ENCODE measurements at regions not wholly inside any gene's neighbourhood (a gene's known extent, or its start where the extent isn't known, plus 50 kb on each side); places are given as distances from the start of the nearest gene placed in this dataset.

- BruUV-seq (replicated peaks), result no TSS peak
- peaks cover 0 to 6% of the 10 kb centered on the region in 2 experiments; a peak in 2 of 5 replicates for H3K27me3 ChIP-seq (ENCODE audit: control insufficient read depth in 1 of 2, insufficient read depth in 2 of 2, low read length in 2 of 2)
- H3K9ac ChIP-seq (ENCODE audit: insufficient read depth, low read depth, low read length), result no peak overlapping the region
- H3K4me3 ChIP-seq (replicated peaks in 1 of 3; ENCODE audit: insufficient read depth in 1 of 3, low read depth in 2 of 3, low read length in 3 of 3), result no peak overlapping the region
- H4K20me1 ChIP-seq (ENCODE audit: insufficient read depth, low read length), result no peaks in the 10 kb centered on the region
- H2AFZ ChIP-seq (ENCODE audit: low read length), result no peak overlapping the region
- in situ Hi-C loops (cut with HindIII; ENCODE audit: extremely low pct_ligation_motif_present, low pct_unique_long_range_greater_than_20kb), result no loop called here
- no peak for FAIRE-seq
- ATAC-seq, result no peak
- TF ChIP-seq PAF1 (CRISPR knock-in tag; IDR thresholded peaks at IDR 0.05), result no peak
- TF ChIP-seq ZKSCAN1 (IDR thresholded peaks at IDR 0.05; ENCODE audit: low read length), result peak; percentile 69
- no peak for TF ChIP-seq CENPBD1 (CRISPR knock-in tag; IDR thresholded peaks at IDR 0.05; ENCODE audit: borderline replicate concordance, low read depth)
- no peaks in the 10 kb centered on the region for H3K36me3 ChIP-seq (replicated peaks in 1 of 2; ENCODE audit: control insufficient read depth in 1 of 2, insufficient read depth in 2 of 2, low read length in 2 of 2)
- ChIA-PET CTCF (ENCODE audit: low intra/inter-chr PET ratio, low total read pairs) (no interaction called here), POLR2A (no interaction called here)
- H3K79me2 ChIP-seq (ENCODE audit: insufficient read depth, low read length), result no peaks in the 10 kb centered on the region
- H3K27ac ChIP-seq (ENCODE audit: extremely low read length, insufficient read depth, low read length), result no peak overlapping the region
- 33% methylated on average over 4 of the region's 4 CpGs for WGBS (ENCODE audit: low lambda C conversion rate)
- intact Hi-C loops (cut with micrococcal nuclease; ENCODE audit: unreplicated experiment), result no loop called here
- H3K4me1 ChIP-seq (ENCODE audit: insufficient read depth, low read length), result no peaks in the 10 kb centered on the region; the same call in 1 of the 2 replicates
- H3K9me3 ChIP-seq (ENCODE audit: low read length), result no peaks in the 10 kb centered on the region
- no peak for DNase-seq (ENCODE audit: low spot score)
- no peak overlapping the region for H3K4me2 ChIP-seq (ENCODE audit: low read depth, low read length)
These were observed 104.7 kb upstream of the ZNF438 start for GRCh38 chr10:31136386-31136785.

- in situ Hi-C loops (cut with HindIII; ENCODE audit: extremely low pct_ligation_motif_present, low pct_unique_long_range_greater_than_20kb) (no loop called here), intact Hi-C loops (cut with micrococcal nuclease; ENCODE audit: unreplicated experiment) (no loop called here)
- H3K9me3 ChIP-seq (ENCODE audit: low read length), result no peaks in the 10 kb centered on the region
- no peak overlapping the region for H2AFZ ChIP-seq (ENCODE audit: low read length)
- DNase-seq (ENCODE audit: low spot score) (no peak), FAIRE-seq (no peak), ATAC-seq (no peak)
- no peak overlapping the region for H3K4me3 ChIP-seq (replicated peaks in 1 of 3; ENCODE audit: insufficient read depth in 1 of 3, low read depth in 2 of 3, low read length in 3 of 3)
- no TSS peak for BruUV-seq (replicated peaks)
- POLR2A ChIA-PET, result no interaction called here
- no peak overlapping the region for H3K9ac ChIP-seq (ENCODE audit: insufficient read depth, low read depth, low read length)
- H3K27ac ChIP-seq (ENCODE audit: extremely low read length, insufficient read depth, low read length), result no peak overlapping the region
- H4K20me1 ChIP-seq (ENCODE audit: insufficient read depth, low read length), result no peaks in the 10 kb centered on the region
- peaks cover 0 to 6% of the 10 kb centered on the region in 2 experiments; a peak in 2 of 5 replicates for H3K27me3 ChIP-seq (ENCODE audit: control insufficient read depth in 1 of 2, insufficient read depth in 2 of 2, low read length in 2 of 2)
- no peaks in the 10 kb centered on the region; the same call in 1 of the 2 replicates for H3K4me1 ChIP-seq (ENCODE audit: insufficient read depth, low read length)
- no peaks in the 10 kb centered on the region for H3K36me3 ChIP-seq (replicated peaks in 1 of 2; ENCODE audit: control insufficient read depth in 1 of 2, insufficient read depth in 2 of 2, low read length in 2 of 2)
- 12% methylated on average over 9 of the region's 9 CpGs for WGBS (ENCODE audit: low lambda C conversion rate)
- no peaks in the 10 kb centered on the region for H3K79me2 ChIP-seq (ENCODE audit: insufficient read depth, low read length)
- CTCF ChIA-PET (ENCODE audit: low intra/inter-chr PET ratio, low total read pairs), result no interaction called here
- H3K4me2 ChIP-seq (ENCODE audit: low read depth, low read length), result no peak overlapping the region
- TF ChIP-seq ZNF790 (CRISPR knock-in tag; IDR thresholded peaks at IDR 0.05; ENCODE audit: borderline replicate concordance), result no peak
- no peak for TF ChIP-seq RFX5 (IDR thresholded peaks at IDR 0.05; ENCODE audit: low read depth, low read length)
- TF ChIP-seq GPN1 (CRISPR knock-in tag; IDR thresholded peaks at IDR 0.05; ENCODE audit: borderline replicate concordance), result no peak
- no peak for TF ChIP-seq ZNF274 (CRISPR knock-in tag; IDR thresholded peaks at IDR 0.05)
- no peak for TF ChIP-seq NR2F6 (IDR thresholded peaks at IDR 0.05)
- TF ChIP-seq NR2F6 (CRISPR knock-in tag; IDR thresholded peaks at IDR 0.05), result no peak
- no peak for TF ChIP-seq NKX3-1 (CRISPR knock-in tag; IDR thresholded peaks at IDR 0.05)
- TF ChIP-seq NONO (IDR thresholded peaks at IDR 0.05), result no peak
- TF ChIP-seq NONO (CRISPR knock-in tag; conservative IDR thresholded peaks at IDR 0.05), result no peak
- no peak for TF ChIP-seq ZNF549 (CRISPR knock-in tag; IDR thresholded peaks at IDR 0.05)
- TF ChIP-seq MED13 (CRISPR knock-in tag; IDR thresholded peaks at IDR 0.05), result no peak
- no peak for TF ChIP-seq ZNF180 (CRISPR knock-in tag; IDR thresholded peaks at IDR 0.05; ENCODE audit: borderline replicate concordance, low read depth)
- no peak for TF ChIP-seq FOXK2 (IDR thresholded peaks at IDR 0.05)
- TF ChIP-seq ZNF713 (CRISPR knock-in tag; IDR thresholded peaks at IDR 0.05), result no peak
- TF ChIP-seq GTF3A (CRISPR knock-in tag; conservative IDR thresholded peaks at IDR 0.05), result no peak
- no peak for TF ChIP-seq ZNF784 (CRISPR knock-in tag; IDR thresholded peaks at IDR 0.05; ENCODE audit: borderline replicate concordance)
- TF ChIP-seq PRMT3 (CRISPR knock-in tag; IDR thresholded peaks at IDR 0.05; ENCODE audit: borderline replicate concordance, low read depth), result no peak
- no peak for TF ChIP-seq ZFP36L2 (CRISPR knock-in tag; IDR thresholded peaks at IDR 0.05)
These were observed 105.5 kb upstream of the ZNF438 start for GRCh38 chr10:31136930-31137885.
